Gastroesophageal sphincter (tissue), 3 donors: ENCODE measurements at regions not wholly inside any gene's neighbourhood (a gene's known extent, or its start where the extent isn't known, plus 50 kb on each side); places are given as distances from the start of the nearest gene placed in this dataset.

Experiments used
- CTCF ChIP-seq, 4 experiments: fragments of 200-600 bp in 2 of 4; fragments of 450-650 bp in 2 of 4; sonication (generic) in 1 of 4; IDR thresholded peaks; one replicate each; pipeline ENCODE4 v1.5.1; 2017 to 2019; ENCODE audit warnings: antibody characterized with exemption in 4 of 4, mild to moderate bottlenecking in 2 of 4, moderate library complexity in 2 of 4
- EP300 ChIP-seq: sonication (generic); formaldehyde crosslinking; IDR thresholded peaks from one replicate; pipeline ENCODE4 v1.6.1; 2017; ENCODE audit warnings: antibody characterized with exemption, mild to moderate bottlenecking
- POLR2A ChIP-seq, 2 donors: fragments of 450-650 bp; IDR thresholded peaks; one replicate each; pipeline ENCODE4 v1.6.1; 2017; ENCODE audit warnings: antibody characterized with exemption in 2 of 2, mild to moderate bottlenecking in 2 of 2, moderate library complexity in 1 of 2

DNA sequence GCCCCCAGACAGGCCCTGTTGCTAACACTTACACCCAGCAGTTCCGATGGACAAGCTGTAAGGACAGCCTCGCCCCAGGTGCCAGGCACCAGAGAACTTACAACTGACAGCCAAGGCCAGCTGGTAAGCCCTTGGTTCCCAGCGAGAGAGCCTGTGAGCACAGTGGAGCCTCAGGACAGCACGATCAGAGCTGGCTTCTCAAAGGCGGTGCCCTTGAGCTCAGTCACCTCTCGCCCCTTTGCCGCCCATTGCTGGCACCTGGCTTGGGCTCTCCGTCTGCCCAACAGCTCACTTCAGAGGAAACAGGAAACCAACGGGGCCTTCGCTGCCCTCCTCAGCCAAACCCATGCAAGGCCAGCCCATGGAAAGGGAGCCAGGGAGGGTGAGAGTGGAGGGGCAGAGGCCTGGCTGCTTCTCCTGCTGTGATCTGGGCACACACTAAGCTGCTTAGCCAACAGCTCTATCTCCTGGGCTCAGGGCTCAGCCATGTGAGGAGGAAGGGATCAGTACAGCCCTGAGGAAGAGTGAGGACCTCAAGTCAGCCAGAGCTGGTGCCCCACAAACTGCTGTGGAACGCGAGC is 98.5 kb downstream of the SINHCAF start:
- TF ChIP-seq POLR2A (IDR thresholded peaks at IDR 0.05): no peak
- TF ChIP-seq EP300: no peak
- TF ChIP-seq CTCF (IDR thresholded peaks at IDR 0.05): no peak
